WTC11 (cell line): ENCODE measurements at regions not wholly inside any gene's neighbourhood (a gene's known extent, or its start where the extent isn't known, plus 50 kb on each side); places are given as distances from the start of the nearest gene placed in this dataset.

Source experiments
- ATAC-seq: fragments of 200-7000 bp; cut with Tn5 transposase; 2 replicates; pipeline ENCODE4 v1.10.0; 2021; ENCODE audit warnings: mild to moderate bottlenecking, moderate library complexity
- CTCF ChIA-PET: fragments of 300-600 bp; sonication (Branson Sonifier 250); formaldehyde crosslinking; loops from one replicate; lab custom pipeline; 2021; ENCODE audit warnings: antibody characterized with exemption; lab: Charles Lee
- POLR2A ChIA-PET: fragments of 350-600 bp; sonication (Branson Sonifier 250); formaldehyde crosslinking; loops from one replicate; lab custom pipeline; 2021; ENCODE audit warnings: antibody characterized with exemption; lab: Charles Lee
- DNase-seq: peaks from one replicate; pipeline ENCODE4 v3.0.0; 2021; ENCODE audit warnings: low spot score
- H3K27ac Mint-ChIP-seq: 2 replicates; pipeline ENCODE4 v1.8.0; 2021; ENCODE audit warnings: mixed read lengths
- H3K27me3 Mint-ChIP-seq: 2 replicates; pipeline ENCODE4 v1.8.0; 2021; ENCODE audit warnings: low read depth, mild to moderate bottlenecking, moderate library complexity, mixed read lengths
- H3K36me3 Mint-ChIP-seq: 2 replicates; pipeline ENCODE4 v1.8.0; 2021; ENCODE audit warnings: mixed read lengths
- H3K4me1 Mint-ChIP-seq: 2 replicates; pipeline ENCODE4 v1.8.0; 2022; ENCODE audit warnings: mixed read lengths
- H3K4me3 Mint-ChIP-seq: 2 replicates; pipeline ENCODE4 v1.8.0; 2021; ENCODE audit warnings: mild to moderate bottlenecking, moderate library complexity, mixed read lengths
- H3K9me3 Mint-ChIP-seq: 2 replicates; pipeline ENCODE4 v1.8.0; 2021; ENCODE audit warnings: mixed read lengths
- ATF3 ChIP-seq: sonication (generic); formaldehyde crosslinking; conservative IDR thresholded peaks from 2 replicates; pipeline ENCODE4 v1.8.1; 2022; ENCODE audit warnings: mild to moderate bottlenecking, missing genetic modification reagents
- CBFB ChIP-seq: sonication (generic); formaldehyde crosslinking; IDR thresholded peaks from 2 replicates; pipeline ENCODE4 v1.8.1; 2022; ENCODE audit warnings: mild to moderate bottlenecking, low read depth, missing genetic modification reagents
- CREB1 ChIP-seq: sonication (generic); formaldehyde crosslinking; IDR thresholded peaks from 2 replicates; pipeline ENCODE4 v1.8.0; 2023; ENCODE audit warnings: mild to moderate bottlenecking, missing genetic modification reagents
- E2F4 ChIP-seq: sonication (generic); formaldehyde crosslinking; IDR thresholded peaks from 2 replicates; pipeline ENCODE4 v1.8.1; 2022; ENCODE audit warnings: low read depth, mild to moderate bottlenecking, moderate library complexity, missing genetic modification reagents, borderline replicate concordance
- ESRRA ChIP-seq: sonication (generic); formaldehyde crosslinking; IDR thresholded peaks from 2 replicates; pipeline ENCODE4 v1.8.1; 2022; ENCODE audit warnings: mild to moderate bottlenecking, missing genetic modification reagents, borderline replicate concordance
- FOXJ3 ChIP-seq: sonication (generic); formaldehyde crosslinking; IDR thresholded peaks from 2 replicates; pipeline ENCODE4 v1.9.0; 2021; ENCODE audit warnings: missing genetic modification reagents, mild to moderate bottlenecking, borderline replicate concordance
- FOXK1 ChIP-seq: sonication (generic); formaldehyde crosslinking; IDR thresholded peaks from 2 replicates; pipeline ENCODE4 v1.8.0; 2022; ENCODE audit warnings: mild to moderate bottlenecking, moderate library complexity, missing genetic modification reagents
- HMGA2 ChIP-seq: fragments of 250-450 bp; sonication (Bioruptor Pico); IDR thresholded peaks from 2 replicates; pipeline ENCODE4 v1.4.0; 2021; ENCODE audit warnings: mild to moderate bottlenecking, moderate library complexity
- IRF1 ChIP-seq: sonication (generic); formaldehyde crosslinking; IDR thresholded peaks from 2 replicates; pipeline ENCODE4 v1.8.0; 2023; ENCODE audit warnings: missing genetic modification reagents
- NFATC4 ChIP-seq: fragments of 250-450 bp; sonication (Bioruptor Pico); IDR thresholded peaks from 2 replicates; pipeline ENCODE4 v1.9.0; 2021; ENCODE audit warnings: mild to moderate bottlenecking
- NFE2L1 ChIP-seq: sonication (generic); formaldehyde crosslinking; IDR thresholded peaks from 2 replicates; pipeline ENCODE4 v1.8.1; 2023; ENCODE audit warnings: missing genetic modification reagents
- NFYB ChIP-seq: sonication (generic); formaldehyde crosslinking; conservative IDR thresholded peaks from 2 replicates; pipeline ENCODE4 v1.8.0; 2022; ENCODE audit warnings: low read depth, missing genetic modification reagents
- PRRX2 ChIP-seq: fragments of 250-450 bp; sonication (Bioruptor Pico); IDR thresholded peaks from 2 replicates; pipeline ENCODE4 v1.8.0; 2021; ENCODE audit warnings: mild to moderate bottlenecking
- SMAD4 ChIP-seq: sonication (generic); formaldehyde crosslinking; IDR thresholded peaks from 2 replicates; pipeline ENCODE4 v1.8.0; 2022; ENCODE audit warnings: mild to moderate bottlenecking, missing genetic modification reagents
- ZNF138 ChIP-seq: sonication (generic); formaldehyde crosslinking; conservative IDR thresholded peaks from 2 replicates; pipeline ENCODE4 v1.8.1; 2022; ENCODE audit warnings: mild to moderate bottlenecking, moderate library complexity, missing genetic modification reagents
- ZNF263 ChIP-seq: sonication (generic); formaldehyde crosslinking; IDR thresholded peaks from 2 replicates; pipeline ENCODE4 v1.8.1; 2022; ENCODE audit warnings: low read depth, mild to moderate bottlenecking, moderate library complexity, missing genetic modification reagents
- ZNF671 ChIP-seq: fragments of 250-450 bp; sonication (Bioruptor Pico); IDR thresholded peaks from 2 replicates; pipeline ENCODE4 v1.8.0; 2021; ENCODE audit warnings: mild to moderate bottlenecking
- TF ChIP-seq, protein P1 (sequence below): fragments of 250-450 bp; sonication (Bioruptor Pico); IDR thresholded peaks from 2 replicates; pipeline ENCODE4 v1.9.0; 2021; ENCODE audit warnings: moderate library complexity, mild to moderate bottlenecking, inconsistent platforms, borderline replicate concordance
- TF ChIP-seq, protein P2 (sequence below): sonication (generic); formaldehyde crosslinking; IDR thresholded peaks from 2 replicates; pipeline ENCODE4 v1.8.0; 2022; ENCODE audit warnings: mild to moderate bottlenecking, missing genetic modification reagents
- TF ChIP-seq, protein P3 (sequence below): sonication (generic); formaldehyde crosslinking; IDR thresholded peaks from 2 replicates; pipeline ENCODE4 v1.8.1; 2023; ENCODE audit warnings: mild to moderate bottlenecking, missing genetic modification reagents, moderate library complexity

DNA sequence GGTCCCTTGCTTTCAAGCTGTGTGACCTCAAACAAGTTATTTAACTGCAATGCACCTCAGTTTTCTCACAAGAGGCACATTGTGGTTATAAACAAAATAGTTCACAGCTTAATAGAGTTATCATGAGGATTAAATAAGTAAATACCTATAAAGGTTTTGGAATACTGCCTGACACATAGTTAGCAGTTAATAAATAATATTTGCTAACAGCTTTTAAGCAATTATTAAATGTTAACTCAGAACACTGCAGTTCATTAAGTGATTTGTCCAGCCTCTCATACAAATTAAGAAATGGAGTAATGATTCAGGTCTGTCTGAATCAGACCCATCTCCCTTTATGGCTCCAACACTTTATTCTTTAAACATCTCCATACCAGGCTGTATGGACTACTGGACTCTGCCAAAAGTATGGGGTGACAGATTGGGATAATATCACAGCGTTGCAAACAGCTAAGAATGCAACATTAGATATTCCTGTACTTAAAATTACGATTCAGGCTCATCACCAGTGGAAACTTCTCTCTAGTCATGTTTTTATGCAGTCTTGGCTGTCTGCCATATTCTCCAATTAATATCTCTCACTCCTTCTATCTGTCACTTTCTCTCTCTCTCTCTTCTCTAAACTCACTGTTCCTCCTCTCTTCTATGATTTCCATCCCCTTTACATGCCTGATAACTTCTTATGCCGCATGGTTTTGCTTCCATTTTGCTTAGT lies 370.6 kb upstream of the UBE2E3 start (continued):
- TF ChIP-seq ZNF671 (CRISPR knock-in tag): no peak

DNA sequence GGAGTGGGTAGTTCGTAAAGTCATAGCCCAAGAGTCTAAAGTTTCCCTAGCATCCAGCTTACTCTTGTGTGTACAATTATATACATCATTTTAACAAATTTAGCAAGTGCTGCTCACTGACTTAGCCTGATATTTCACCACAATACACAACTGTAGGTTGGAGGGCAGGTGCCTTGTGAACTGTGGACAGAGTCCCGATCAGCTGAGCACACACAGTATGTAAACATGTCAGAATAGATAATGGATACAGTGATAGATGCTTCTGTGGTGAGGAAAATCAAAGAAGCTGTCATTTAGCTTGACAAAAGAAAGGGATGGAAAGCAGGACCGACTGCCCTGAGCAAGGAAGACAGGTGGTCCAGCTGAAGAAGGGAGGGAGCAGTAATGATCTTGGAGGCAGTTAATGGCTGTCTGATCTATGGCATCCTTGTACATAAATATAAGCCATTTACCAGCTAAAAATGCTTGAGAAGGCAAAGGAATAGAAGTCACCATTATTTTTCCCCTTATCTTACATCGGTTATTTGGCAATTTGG lies 372.8 kb upstream of the UBE2E3 start:
- Mint-ChIP-seq H3K4me3 (no peak overlapping the region), H3K4me1 (peaks cover under 1% of the 10 kb centered on the region), H3K9me3 (no peaks in the 10 kb centered on the region), H3K27me3 (no peaks in the 10 kb centered on the region), H3K27ac (no peak overlapping the region), H3K36me3 (no peaks in the 10 kb centered on the region)
- ATAC-seq: no peak
- TF ChIP-seq PRRX2 (CRISPR knock-in tag) (no peak), NFE2L1 (CRISPR knock-in tag) (no peak), ESRRA (no peak), CBFB (CRISPR knock-in tag) (no peak), NFYB (CRISPR knock-in tag) (no peak), SMAD4 (CRISPR knock-in tag) (no peak), FOXK1 (CRISPR knock-in tag) (no peak), ATF3 (CRISPR knock-in tag) (no peak), NFATC4 (no peak), HMGA2 (CRISPR knock-in tag) (no peak), E2F4 (CRISPR knock-in tag) (no peak), ZNF263 (no peak), ZNF138 (no peak), CREB1 (CRISPR knock-in tag) (no peak), FOXJ3 (no peak), IRF1 (CRISPR knock-in tag) (no peak)
- TF ChIP-seq, protein P1, sequence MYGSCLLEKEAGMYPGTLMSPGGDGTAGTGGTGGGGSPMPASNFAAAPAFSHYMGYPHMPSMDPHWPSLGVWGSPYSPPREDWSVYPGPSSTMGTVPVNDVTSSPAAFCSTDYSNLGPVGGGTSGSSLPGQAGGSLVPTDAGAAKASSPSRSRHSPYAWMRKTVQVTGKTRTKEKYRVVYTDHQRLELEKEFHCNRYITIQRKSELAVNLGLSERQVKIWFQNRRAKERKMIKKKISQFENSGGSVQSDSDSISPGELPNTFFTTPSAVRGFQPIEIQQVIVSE (CRISPR knock-in tag): no peak
- TF ChIP-seq, protein P2, sequence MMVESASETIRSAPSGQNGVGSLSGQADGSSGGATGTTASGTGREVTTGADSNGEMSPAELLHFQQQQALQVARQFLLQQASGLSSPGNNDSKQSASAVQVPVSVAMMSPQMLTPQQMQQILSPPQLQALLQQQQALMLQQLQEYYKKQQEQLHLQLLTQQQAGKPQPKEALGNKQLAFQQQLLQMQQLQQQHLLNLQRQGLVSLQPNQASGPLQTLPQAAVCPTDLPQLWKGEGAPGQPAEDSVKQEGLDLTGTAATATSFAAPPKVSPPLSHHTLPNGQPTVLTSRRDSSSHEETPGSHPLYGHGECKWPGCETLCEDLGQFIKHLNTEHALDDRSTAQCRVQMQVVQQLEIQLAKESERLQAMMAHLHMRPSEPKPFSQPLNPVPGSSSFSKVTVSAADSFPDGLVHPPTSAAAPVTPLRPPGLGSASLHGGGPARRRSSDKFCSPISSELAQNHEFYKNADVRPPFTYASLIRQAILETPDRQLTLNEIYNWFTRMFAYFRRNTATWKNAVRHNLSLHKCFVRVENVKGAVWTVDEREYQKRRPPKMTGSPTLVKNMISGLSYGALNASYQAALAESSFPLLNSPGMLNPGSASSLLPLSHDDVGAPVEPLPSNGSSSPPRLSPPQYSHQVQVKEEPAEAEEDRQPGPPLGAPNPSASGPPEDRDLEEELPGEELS (CRISPR knock-in tag): no peak
- TF ChIP-seq, protein P3, sequence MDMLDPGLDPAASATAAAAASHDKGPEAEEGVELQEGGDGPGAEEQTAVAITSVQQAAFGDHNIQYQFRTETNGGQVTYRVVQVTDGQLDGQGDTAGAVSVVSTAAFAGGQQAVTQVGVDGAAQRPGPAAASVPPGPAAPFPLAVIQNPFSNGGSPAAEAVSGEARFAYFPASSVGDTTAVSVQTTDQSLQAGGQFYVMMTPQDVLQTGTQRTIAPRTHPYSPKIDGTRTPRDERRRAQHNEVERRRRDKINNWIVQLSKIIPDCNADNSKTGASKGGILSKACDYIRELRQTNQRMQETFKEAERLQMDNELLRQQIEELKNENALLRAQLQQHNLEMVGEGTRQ: no peak
- CTCF ChIA-PET: no interaction called here
- POLR2A ChIA-PET: no interaction called here
- DNase-seq: no peak
